Spleen (tissue), 7 donors: ENCODE measurements at regions not wholly inside any gene's neighbourhood (a gene's known extent, or its start where the extent isn't known, plus 50 kb on each side); places are given as distances from the start of the nearest gene placed in this dataset.

Source experiments
- CTCF ChIP-seq, 11 experiments: fragments of 200-600 bp in 7 of 11; fragments of 450-650 bp in 4 of 11; sonication (generic) in 4 of 11; IDR thresholded peaks in 8 of 11; conservative IDR thresholded peaks in 3 of 11; 1 replicate in 7 of 11; 2 replicates in 4 of 11; pipeline versions ENCODE4 v1.4.0 to v1.8.0; 2016 to 2021; ENCODE audit warnings: antibody characterized with exemption in 11 of 11, inconsistent platforms in 4 of 11, mild to moderate bottlenecking in 1 of 11
- POLR2A ChIP-seq, 3 donors: fragments of 450-650 bp; IDR thresholded peaks; one replicate each; pipeline ENCODE4 v1.5.1; 2017; ENCODE audit warnings: antibody characterized with exemption in 3 of 3, mild to moderate bottlenecking in 1 of 3
- POLR2AphosphoS5 ChIP-seq, 3 donors: sonication (generic); formaldehyde crosslinking; IDR thresholded peaks; one replicate each; pipeline ENCODE4 v1.5.1; 2017; ENCODE audit warnings: antibody characterized with exemption in 3 of 3
- donor health status: DM: no; HTN: no; CAD: no; lungs with moderate emphysema.
- donor health status: DM: no; HTN: no; CAD: no.
- donor health status: DM: no; HTN: no; CAD: no.

- TF ChIP-seq CTCF (IDR thresholded peaks at IDR 0.05 in 8 of 11, conservative IDR thresholded peaks at IDR 0.05 in 3 of 11), result no peak
- no peak for TF ChIP-seq POLR2A (IDR thresholded peaks at IDR 0.05)
- no peak for TF ChIP-seq POLR2AphosphoS5 (IDR thresholded peaks at IDR 0.05)
Measured at GRCh38 chr2:23114299-23114698, 270.7 kb upstream of the KLHL29 start.
